K562 (cell line): ENCODE measurements at regions not wholly inside any gene's neighbourhood (a gene's known extent, or its start where the extent isn't known, plus 50 kb on each side); places are given as distances from the start of the nearest gene placed in this dataset.

Source experiments
- ATAC-seq: fragments of 200-7000 bp; cut with Tn5 transposase; 3 replicates; pipeline ENCODE4 v1.9.1; 2020; ENCODE audit warnings: moderate library complexity
- BruUV-seq: library from RNA; stranded (reverse); fragments of 400-500 nt; replicated peaks from 2 replicates; lab custom pipeline; 2021; lab: Mats Ljungman, UMichigan
- CTCF ChIA-PET: fragments of 300-600 bp; formaldehyde crosslinking; extraction: SDS; loops from one replicate; lab custom pipeline; 2021; ENCODE audit warnings: low intra/inter-chr PET ratio; lab: Yijun Ruan, JAX
- POLR2A ChIA-PET: fragments of 300-600, 350-650 bp; sonication (Branson Sonifier 250); formaldehyde crosslinking; extraction: SDS; loops from one replicate; lab custom pipeline; 2021; ENCODE audit warnings: antibody characterized with exemption, inconsistent platforms; lab: Yijun Ruan, JAX
- DNase-seq, 4 experiments: peaks; one replicate each; pipeline versions ENCODE4 v3.0.0 to v3.0.0-alpha.2; 2011 to 2018; ENCODE audit warnings: low spot score in 3 of 4, mixed read lengths in 3 of 4; ENCODE audit errors: extremely low read depth in 1 of 4
- FAIRE-seq: peaks from 2 replicates; lab custom pipeline; 2011; peaks lifted over from hg19 to GRCh38; lab: Jason Lieb, UNC
- H2AFZ ChIP-seq: 2 replicates; pipeline ENCODE4 v1.6.0; 2011; ENCODE audit warnings: low read depth, low read length, control low read depth, inconsistent platforms
- H3K27ac ChIP-seq: fragments of 200-600 bp; 3 replicates; pipeline ENCODE4 v1.8.0; 2011; ENCODE audit warnings: low read depth, mild to moderate bottlenecking, control low read depth, inconsistent platforms, low read length, moderate library complexity, mixed read lengths; ENCODE audit errors: extremely low read depth
- H3K27me3 ChIP-seq, 2 experiments: fragments of 300-600 bp in 1 of 2; 2 replicates in 1 of 2; 3 replicates in 1 of 2; pipeline versions ENCODE4 v1.6.0 to v1.8.0; 2011; ENCODE audit warnings: inconsistent platforms in 2 of 2, low read length in 2 of 2, mild to moderate bottlenecking in 1 of 2, mixed read lengths in 1 of 2, moderate library complexity in 1 of 2; ENCODE audit not compliant: control insufficient read depth in 2 of 2, insufficient read depth in 2 of 2
- H3K36me3 ChIP-seq: fragments of 300-600 bp; 3 replicates; pipeline ENCODE4 v1.8.0; 2011; ENCODE audit warnings: mild to moderate bottlenecking, low read length, inconsistent platforms; ENCODE audit not compliant: control insufficient read depth, insufficient read depth
- H3K4me1 ChIP-seq, 2 experiments: fragments of 200-600 bp in 1 of 2; replicated peaks in 1 of 2; 2 replicates in 1 of 2; 3 replicates in 1 of 2; pipeline versions ENCODE4 v1.5.1 to v1.8.0; 2011; ENCODE audit warnings: inconsistent platforms in 2 of 2, low read length in 2 of 2, mild to moderate bottlenecking in 1 of 2, mixed read lengths in 1 of 2, moderate library complexity in 1 of 2; ENCODE audit not compliant: control insufficient read depth in 2 of 2, insufficient read depth in 2 of 2
- H3K4me2 ChIP-seq: 2 replicates; pipeline ENCODE4 v1.6.1; 2011; ENCODE audit warnings: low read length, control low read depth, inconsistent platforms, mixed read lengths; ENCODE audit not compliant: insufficient read depth
- H3K4me3 ChIP-seq: fragments of 200-600 bp; sonication (generic), shearing (Covaris generic); 2 replicates; pipeline ENCODE4 v1.5.1; 2016; ENCODE audit warnings: control low read depth, inconsistent platforms
- H3K79me2 ChIP-seq: fragments of 200-600 bp; 3 replicates; pipeline ENCODE4 v1.8.0; 2011; ENCODE audit warnings: low read length, inconsistent platforms; ENCODE audit not compliant: control insufficient read depth, insufficient read depth
- H3K9ac ChIP-seq, 2 experiments: 2 replicates each; pipeline versions ENCODE4 v1.6.0 to v1.6.1; 2011; ENCODE audit warnings: low read depth in 2 of 2, low read length in 2 of 2, control low read depth in 1 of 2, inconsistent platforms in 1 of 2, mild to moderate bottlenecking in 1 of 2, mixed read lengths in 1 of 2; ENCODE audit not compliant: insufficient read depth in 1 of 2
- H3K9me1 ChIP-seq: one replicate; pipeline ENCODE4 v1.6.0; 2011; ENCODE audit warnings: inconsistent platforms, mild to moderate bottlenecking, low read length, moderate library complexity; ENCODE audit not compliant: control insufficient read depth, insufficient read depth
- H3K9me3 ChIP-seq: replicated peaks from 2 replicates; pipeline ENCODE4 v1.5.1; 2011; ENCODE audit warnings: low read depth, low read length, inconsistent platforms; ENCODE audit not compliant: control insufficient read depth, insufficient read depth
- H4K20me1 ChIP-seq: replicated peaks from 2 replicates; pipeline ENCODE4 v1.6.1; 2011; ENCODE audit warnings: low read length, inconsistent platforms, mixed read lengths; ENCODE audit not compliant: control insufficient read depth, insufficient read depth
- BCL6 ChIP-seq: fragments of 250-450 bp; sonication (Bioruptor Pico); IDR thresholded peaks from 2 replicates; pipeline ENCODE4 v1.4.0; 2020
- CXXC5 ChIP-seq: fragments of 250-450 bp; sonication (Bioruptor Pico); IDR thresholded peaks from 2 replicates; pipeline ENCODE4 v1.8.0; 2022; ENCODE audit warnings: inconsistent platforms, mild to moderate bottlenecking, moderate library complexity
- ELF4 ChIP-seq: fragments of 450-650 bp; formaldehyde crosslinking; IDR thresholded peaks from 2 replicates; pipeline ENCODE4 v1.4.0; 2022; ENCODE audit warnings: missing genetic modification characterization
- EZH2 ChIP-seq: IDR thresholded peaks from 2 replicates; pipeline ENCODE4 v1.6.1; 2012; ENCODE audit warnings: low read depth, mild to moderate bottlenecking, inconsistent platforms, low read length, borderline replicate concordance
- FIP1L1 ChIP-seq: fragments of 200-400 bp; formaldehyde crosslinking; IDR thresholded peaks from 2 replicates; pipeline ENCODE4 v1.6.1; 2018; ENCODE audit warnings: mild to moderate bottlenecking, low read depth, low read length; ENCODE audit not compliant: poor library complexity, severe bottlenecking
- KLF13 ChIP-seq: fragments of 450-650 bp; IDR thresholded peaks from 2 replicates; pipeline ENCODE4 v1.6.1; 2016; ENCODE audit warnings: missing genetic modification characterization, low read depth, mild to moderate bottlenecking, missing compliant biosample characterization, moderate library complexity, borderline replicate concordance
- NFATC3 ChIP-seq: fragments of 450-650 bp; IDR thresholded peaks from 2 replicates; pipeline ENCODE4 v1.6.1; 2017; ENCODE audit warnings: mild to moderate bottlenecking
- PTTG1 ChIP-seq: fragments of 450-650 bp; IDR thresholded peaks from 2 replicates; pipeline ENCODE4 v1.6.1; 2016; ENCODE audit warnings: low read depth, mild to moderate bottlenecking, missing genetic modification characterization, missing compliant biosample characterization
- RBBP5 ChIP-seq: fragments of 200-600 bp; sonication (generic); IDR thresholded peaks from 2 replicates; pipeline ENCODE4 v1.6.1; 2012; ENCODE audit warnings: borderline replicate concordance, mild to moderate bottlenecking, low read length, control low read depth, inconsistent platforms; ENCODE audit not compliant: insufficient read depth, poor library complexity, severe bottlenecking
- SMARCA5 ChIP-seq: fragments of 450-650 bp; IDR thresholded peaks from 2 replicates; pipeline ENCODE4 v1.6.1; 2016
- ZNF23 ChIP-seq: fragments of 250-450 bp; sonication (Bioruptor Pico); IDR thresholded peaks from 2 replicates; pipeline ENCODE4 v1.4.0; 2020; ENCODE audit warnings: mild to moderate bottlenecking
- ZNF24 ChIP-seq: fragments of 450-650 bp; IDR thresholded peaks from 2 replicates; pipeline ENCODE4 v1.6.1; 2016
- ZNF668 ChIP-seq: fragments of 250-450 bp; sonication (Bioruptor Pico); IDR thresholded peaks from 2 replicates; pipeline ENCODE4 v1.8.0; 2022; ENCODE audit warnings: mild to moderate bottlenecking, inconsistent platforms
- ZNF77 ChIP-seq: fragments of 250-450 bp; sonication (Bioruptor Pico); IDR thresholded peaks from 2 replicates; pipeline ENCODE4 v1.5.0; 2020
- WGBS: fragments of 100-300 bp; shearing (Covaris generic); methylation state at CpG from one replicate; pipeline ENCODE4 v1.1.6; 2016; ENCODE audit warnings: low coverage, mixed read lengths; ENCODE audit not compliant: insufficient coverage; ENCODE audit errors: missing lambda C conversion rate; 5-methylcytosine and 5-hydroxymethylcytosine counted together
- in situ Hi-C: fragments of 300-500 bp; cut with MboI; formaldehyde crosslinking; loops from 4 replicates; pipeline ENCODE4 v1.15.0; 2018; ENCODE audit warnings: inconsistent platforms, mixed read lengths
- intact Hi-C: fragments of 100-400 bp; cut with micrococcal nuclease; formaldehyde crosslinking; loops from 2 replicates; pipeline ENCODE4 v1.14.2; 2022
- TF ChIP-seq, protein P1 (sequence below): sonication (generic); formaldehyde crosslinking; IDR thresholded peaks from 2 replicates; pipeline ENCODE4 v1.8.0; 2023; ENCODE audit warnings: missing genetic modification reagents, mild to moderate bottlenecking, borderline replicate concordance
- TF ChIP-seq, protein P2 (sequence below): fragments of 450-650 bp; IDR thresholded peaks from one replicate; pipeline ENCODE4 v1.6.1; 2018; ENCODE audit warnings: mild to moderate bottlenecking, moderate library complexity; ENCODE audit not compliant: partially characterized antibody

DNA sequence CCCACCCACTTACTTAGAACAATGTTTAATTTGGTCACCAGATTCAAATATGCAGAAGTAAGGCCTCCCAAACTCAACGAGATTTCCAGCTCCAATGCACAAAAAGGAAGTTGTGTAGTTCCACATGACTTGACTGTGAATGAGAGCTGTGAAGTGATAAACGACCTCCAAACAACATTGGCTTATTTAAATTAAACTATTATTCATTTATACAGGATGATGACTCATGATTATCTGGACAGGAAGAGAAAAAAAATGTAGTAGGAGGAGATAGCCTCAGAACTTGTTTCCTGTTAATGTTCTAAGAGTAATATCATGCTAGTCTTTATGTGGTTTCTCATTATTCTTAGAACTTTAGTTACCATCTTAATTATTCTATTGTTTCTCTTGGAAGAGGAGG is 237.3 kb downstream of the C1D start:
- 0% methylated on average over 2 of the region's 2 CpGs for WGBS
- CTCF ChIA-PET = no interaction called here
- no peak overlapping the region for H3K9ac ChIP-seq
- no peak overlapping the region for H2AFZ ChIP-seq
- H3K27me3 ChIP-seq = no peaks in the 10 kb centered on the region; a peak in 1 of 5 replicates
- in situ Hi-C loops = no loop called here
- POLR2A ChIA-PET = no interaction called here
- no peaks in the 10 kb centered on the region for H3K79me2 ChIP-seq
- intact Hi-C loops = no loop called here
- no peak for ATAC-seq
- no peak overlapping the region for H3K4me2 ChIP-seq
- no peak overlapping the region for H3K4me3 ChIP-seq
- H3K36me3 ChIP-seq = no peaks in the 10 kb centered on the region
- no peak for FAIRE-seq
- TF ChIP-seq NFATC3 (no peak), PTTG1 (no peak), RBBP5 (no peak), KLF13 (no peak), SMARCA5 (no peak), BCL6 (CRISPR knock-in tag) (no peak), ZNF77 (CRISPR knock-in tag) (no peak), ZNF24 (no peak), ZNF668 (CRISPR knock-in tag) (no peak), ZNF23 (CRISPR knock-in tag) (no peak), EZH2 (no peak), CXXC5 (no peak), ELF4 (CRISPR knock-in tag) (no peak), FIP1L1 (no peak)
- TF ChIP-seq, protein P1, sequence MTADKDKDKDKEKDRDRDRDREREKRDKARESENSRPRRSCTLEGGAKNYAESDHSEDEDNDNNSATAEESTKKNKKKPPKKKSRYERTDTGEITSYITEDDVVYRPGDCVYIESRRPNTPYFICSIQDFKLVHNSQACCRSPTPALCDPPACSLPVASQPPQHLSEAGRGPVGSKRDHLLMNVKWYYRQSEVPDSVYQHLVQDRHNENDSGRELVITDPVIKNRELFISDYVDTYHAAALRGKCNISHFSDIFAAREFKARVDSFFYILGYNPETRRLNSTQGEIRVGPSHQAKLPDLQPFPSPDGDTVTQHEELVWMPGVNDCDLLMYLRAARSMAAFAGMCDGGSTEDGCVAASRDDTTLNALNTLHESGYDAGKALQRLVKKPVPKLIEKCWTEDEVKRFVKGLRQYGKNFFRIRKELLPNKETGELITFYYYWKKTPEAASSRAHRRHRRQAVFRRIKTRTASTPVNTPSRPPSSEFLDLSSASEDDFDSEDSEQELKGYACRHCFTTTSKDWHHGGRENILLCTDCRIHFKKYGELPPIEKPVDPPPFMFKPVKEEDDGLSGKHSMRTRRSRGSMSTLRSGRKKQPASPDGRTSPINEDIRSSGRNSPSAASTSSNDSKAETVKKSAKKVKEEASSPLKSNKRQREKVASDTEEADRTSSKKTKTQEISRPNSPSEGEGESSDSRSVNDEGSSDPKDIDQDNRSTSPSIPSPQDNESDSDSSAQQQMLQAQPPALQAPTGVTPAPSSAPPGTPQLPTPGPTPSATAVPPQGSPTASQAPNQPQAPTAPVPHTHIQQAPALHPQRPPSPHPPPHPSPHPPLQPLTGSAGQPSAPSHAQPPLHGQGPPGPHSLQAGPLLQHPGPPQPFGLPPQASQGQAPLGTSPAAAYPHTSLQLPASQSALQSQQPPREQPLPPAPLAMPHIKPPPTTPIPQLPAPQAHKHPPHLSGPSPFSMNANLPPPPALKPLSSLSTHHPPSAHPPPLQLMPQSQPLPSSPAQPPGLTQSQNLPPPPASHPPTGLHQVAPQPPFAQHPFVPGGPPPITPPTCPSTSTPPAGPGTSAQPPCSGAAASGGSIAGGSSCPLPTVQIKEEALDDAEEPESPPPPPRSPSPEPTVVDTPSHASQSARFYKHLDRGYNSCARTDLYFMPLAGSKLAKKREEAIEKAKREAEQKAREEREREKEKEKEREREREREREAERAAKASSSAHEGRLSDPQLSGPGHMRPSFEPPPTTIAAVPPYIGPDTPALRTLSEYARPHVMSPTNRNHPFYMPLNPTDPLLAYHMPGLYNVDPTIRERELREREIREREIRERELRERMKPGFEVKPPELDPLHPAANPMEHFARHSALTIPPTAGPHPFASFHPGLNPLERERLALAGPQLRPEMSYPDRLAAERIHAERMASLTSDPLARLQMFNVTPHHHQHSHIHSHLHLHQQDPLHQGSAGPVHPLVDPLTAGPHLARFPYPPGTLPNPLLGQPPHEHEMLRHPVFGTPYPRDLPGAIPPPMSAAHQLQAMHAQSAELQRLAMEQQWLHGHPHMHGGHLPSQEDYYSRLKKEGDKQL = no peak
- TF ChIP-seq, protein P2, sequence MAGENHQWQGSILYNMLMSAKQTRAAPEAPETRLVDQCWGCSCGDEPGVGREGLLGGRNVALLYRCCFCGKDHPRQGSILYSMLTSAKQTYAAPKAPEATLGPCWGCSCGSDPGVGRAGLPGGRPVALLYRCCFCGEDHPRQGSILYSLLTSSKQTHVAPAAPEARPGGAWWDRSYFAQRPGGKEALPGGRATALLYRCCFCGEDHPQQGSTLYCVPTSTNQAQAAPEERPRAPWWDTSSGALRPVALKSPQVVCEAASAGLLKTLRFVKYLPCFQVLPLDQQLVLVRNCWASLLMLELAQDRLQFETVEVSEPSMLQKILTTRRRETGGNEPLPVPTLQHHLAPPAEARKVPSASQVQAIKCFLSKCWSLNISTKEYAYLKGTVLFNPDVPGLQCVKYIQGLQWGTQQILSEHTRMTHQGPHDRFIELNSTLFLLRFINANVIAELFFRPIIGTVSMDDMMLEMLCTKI = no peak
- no peaks in the 10 kb centered on the region for H4K20me1 ChIP-seq
- no peaks in the 10 kb centered on the region for H3K9me1 ChIP-seq
- no peak for DNase-seq
- H3K9me3 ChIP-seq = no peaks in the 10 kb centered on the region
- BruUV-seq = no TSS peak
- H3K4me1 ChIP-seq = no peaks in the 10 kb centered on the region
- no peak overlapping the region for H3K27ac ChIP-seq
